Neural progenitor cell (in vitro differentiated cells): ENCODE measurements at regions not wholly inside any gene's neighbourhood (a gene's known extent, or its start where the extent isn't known, plus 50 kb on each side); places are given as distances from the start of the nearest gene placed in this dataset.

Source experiments
- DNase-seq: peaks from one replicate; pipeline ENCODE4 v3.0.0-alpha.2; 2016; ENCODE audit warnings: low spot score
- H2AFZ ChIP-seq: fragments of 200-600 bp; sonication (generic); replicated peaks from 2 replicates; pipeline ENCODE4 v1.6.1; 2016; ENCODE audit warnings: antibody characterized with exemption
- H3F3A ChIP-seq: fragments of 200-600 bp; sonication (generic); 2 replicates; pipeline ENCODE4 v1.6.1; 2016; ENCODE audit warnings: antibody characterized with exemption, low read depth
- H3K27ac ChIP-seq: fragments of 200-600 bp; sonication (generic); 2 replicates; pipeline ENCODE4 v1.5.1; 2016; ENCODE audit warnings: mild to moderate bottlenecking
- H3K27me3 ChIP-seq: fragments of 200-600 bp; sonication (generic); 2 replicates; pipeline ENCODE4 v1.6.1; 2016; ENCODE audit warnings: mild to moderate bottlenecking, moderate library complexity
- H3K36me3 ChIP-seq: fragments of 200-600 bp; sonication (generic); 2 replicates; pipeline ENCODE4 v1.5.1; 2016
- H3K4me1 ChIP-seq: fragments of 200-600 bp; sonication (generic); 2 replicates; pipeline ENCODE4 v1.6.1; 2016; ENCODE audit warnings: mixed run types
- H3K4me2 ChIP-seq: fragments of 200-600 bp; sonication (generic); 2 replicates; pipeline ENCODE4 v1.6.1; 2016
- H3K4me3 ChIP-seq: fragments of 200-600 bp; sonication (generic); 2 replicates; pipeline ENCODE4 v1.5.1; 2016
- H3K79me2 ChIP-seq: fragments of 200-600 bp; sonication (generic); 2 replicates; pipeline ENCODE4 v1.6.1; 2016; ENCODE audit warnings: low read depth
- H3K9ac ChIP-seq: fragments of 200-600 bp; sonication (generic); 2 replicates; pipeline ENCODE4 v1.6.1; 2016
- H3K9me3 ChIP-seq: fragments of 200-600 bp; sonication (generic); 2 replicates; pipeline ENCODE4 v1.5.1; 2016; ENCODE audit warnings: low read depth
- H4K20me1 ChIP-seq: fragments of 200-600 bp; sonication (generic); 2 replicates; pipeline ENCODE4 v1.6.1; 2016; ENCODE audit warnings: low read depth
- H3K27ac Mint-ChIP-seq: 3 replicates; pipeline ENCODE4 v1.8.0; 2021; ENCODE audit warnings: mixed read lengths
- H3K27me3 Mint-ChIP-seq: 2 replicates; pipeline ENCODE4 v1.8.0; 2022; ENCODE audit warnings: low read depth, mild to moderate bottlenecking, inconsistent platforms, moderate library complexity, mixed read lengths; ENCODE audit not compliant: insufficient read depth
- H3K36me3 Mint-ChIP-seq: 3 replicates; pipeline ENCODE4 v1.8.0; 2021; ENCODE audit warnings: mixed read lengths
- H3K4me1 Mint-ChIP-seq: 3 replicates; pipeline ENCODE4 v1.8.0; 2021; ENCODE audit warnings: mixed read lengths
- H3K4me3 Mint-ChIP-seq: 3 replicates; pipeline ENCODE4 v1.8.0; 2021; ENCODE audit warnings: mild to moderate bottlenecking, moderate library complexity, mixed read lengths
- H3K9me3 Mint-ChIP-seq: 3 replicates; pipeline ENCODE4 v1.8.0; 2020; ENCODE audit warnings: mixed read lengths
- CTCF ChIP-seq: fragments of 200-600 bp; sonication (generic); IDR thresholded peaks from 2 replicates; pipeline ENCODE4 v1.5.1; 2017; ENCODE audit warnings: antibody characterized with exemption, mild to moderate bottlenecking
- EZH2 ChIP-seq: fragments of 200-600 bp; sonication (generic); IDR thresholded peaks from 2 replicates; pipeline ENCODE4 v1.6.1; 2017; ENCODE audit warnings: antibody characterized with exemption, mild to moderate bottlenecking, moderate library complexity
- EZH2phosphoT487 ChIP-seq: fragments of 200-600 bp; sonication (generic); IDR thresholded peaks from 2 replicates; pipeline ENCODE4 v1.6.1; 2017; ENCODE audit warnings: antibody characterized with exemption

GRCh38 chr1:88466011-88466410 lies 218.1 kb upstream of the PKN2 start:
- no peak overlapping the region for H3K27ac ChIP-seq
- H3K9me3 ChIP-seq: no peaks in the 10 kb centered on the region
- H3K36me3 Mint-ChIP-seq: no peaks in the 10 kb centered on the region
- H2AFZ ChIP-seq: no peak overlapping the region
- H3F3A ChIP-seq: peaks cover 9% of the 10 kb centered on the region
- H3K9ac ChIP-seq: no peak overlapping the region
- H3K36me3 ChIP-seq: no peaks in the 10 kb centered on the region
- no peak overlapping the region for H3K27ac Mint-ChIP-seq
- peaks cover 6% of the 10 kb centered on the region for H3K9me3 Mint-ChIP-seq
- peaks cover 2% of the 10 kb centered on the region for H3K27me3 Mint-ChIP-seq
- no peak overlapping the region for H3K4me3 ChIP-seq
- TF ChIP-seq EZH2phosphoT487: no peak
- no peak for TF ChIP-seq CTCF
- TF ChIP-seq EZH2: no peak
- no peaks in the 10 kb centered on the region for H3K79me2 ChIP-seq
- H3K4me2 ChIP-seq: no peak overlapping the region
- peaks cover 7% of the 10 kb centered on the region for H3K27me3 ChIP-seq
- H3K4me1 Mint-ChIP-seq: peaks cover 6% of the 10 kb centered on the region
- no peaks in the 10 kb centered on the region for H4K20me1 ChIP-seq
- no peak overlapping the region for H3K4me3 Mint-ChIP-seq
- no peak for DNase-seq
- peaks cover 12% of the 10 kb centered on the region for H3K4me1 ChIP-seq

GRCh38 chr1:88466899-88467580 lies 217.0 kb upstream of the PKN2 start:
- Histone ChIP-seq H3K4me3 (no peak overlapping the region), H3K9ac (no peak overlapping the region), H3F3A (peaks cover 9% of the 10 kb centered on the region), H3K36me3 (no peaks in the 10 kb centered on the region), H3K27me3 (peaks cover 3% of the 10 kb centered on the region), H3K9me3 (no peaks in the 10 kb centered on the region), H3K4me1 (peaks cover 10% of the 10 kb centered on the region), H3K4me2 (no peak overlapping the region), H3K27ac (no peak overlapping the region), H4K20me1 (no peaks in the 10 kb centered on the region), H2AFZ (no peak overlapping the region), H3K79me2 (no peaks in the 10 kb centered on the region)
- no peak for TF ChIP-seq EZH2
- no peak for TF ChIP-seq CTCF
- no peak for TF ChIP-seq EZH2phosphoT487
- Mint-ChIP-seq H3K36me3 (no peaks in the 10 kb centered on the region), H3K4me1 (peaks cover 5% of the 10 kb centered on the region), H3K27ac (no peak overlapping the region), H3K9me3 (peaks cover 6% of the 10 kb centered on the region), H3K27me3 (peaks cover 2% of the 10 kb centered on the region), H3K4me3 (no peak overlapping the region)
- no peak for DNase-seq

DNA sequence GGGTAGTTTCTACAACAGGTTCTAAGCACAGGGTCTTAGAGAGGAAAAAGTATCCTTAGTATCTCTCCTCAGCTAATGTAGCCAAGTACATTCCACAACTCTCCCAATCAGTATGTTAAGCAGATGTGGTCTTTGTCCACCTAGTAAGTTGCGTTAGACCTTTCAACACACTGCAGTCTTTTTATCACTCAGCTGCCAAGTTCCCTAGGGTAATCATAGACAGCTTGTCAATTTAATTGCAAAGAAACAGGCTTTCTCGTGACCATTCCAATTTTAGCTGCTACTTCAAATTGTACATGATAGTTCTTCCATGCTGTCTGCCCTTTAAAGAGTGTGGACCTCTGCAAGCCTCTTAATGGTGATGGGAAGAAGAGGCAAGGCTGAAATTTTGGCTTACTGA lies 211.8 kb upstream of the PKN2 start:
- H3K9me3 Mint-ChIP-seq: peaks cover 6% of the 10 kb centered on the region
- H3K79me2 ChIP-seq: no peaks in the 10 kb centered on the region
- no peak for DNase-seq
- H3F3A ChIP-seq: no peaks in the 10 kb centered on the region
- no peak overlapping the region for H3K27ac ChIP-seq
- peaks cover under 1% of the 10 kb centered on the region for H3K4me1 Mint-ChIP-seq
- H3K9ac ChIP-seq: no peak overlapping the region
- no peak overlapping the region for H3K4me2 ChIP-seq
- H2AFZ ChIP-seq: no peak overlapping the region
- no peaks in the 10 kb centered on the region for H3K4me1 ChIP-seq
- no peak overlapping the region for H3K27ac Mint-ChIP-seq
- H3K27me3 ChIP-seq: no peaks in the 10 kb centered on the region
- no peak overlapping the region for H3K4me3 ChIP-seq
- TF ChIP-seq EZH2 (no peak), CTCF (no peak), EZH2phosphoT487 (no peak)
- no peaks in the 10 kb centered on the region for H3K36me3 ChIP-seq
- no peaks in the 10 kb centered on the region for H3K9me3 ChIP-seq
- no peaks in the 10 kb centered on the region for H3K36me3 Mint-ChIP-seq
- H4K20me1 ChIP-seq: no peaks in the 10 kb centered on the region
- H3K4me3 Mint-ChIP-seq: no peak overlapping the region
- H3K27me3 Mint-ChIP-seq: peaks cover 2% of the 10 kb centered on the region
